Loucy (cell line): ENCODE measurements at regions not wholly inside any gene's neighbourhood (a gene's known extent, or its start where the extent isn't known, plus 50 kb on each side); places are given as distances from the start of the nearest gene placed in this dataset.
"Not testable (repeated sequence)": the region's sequence is repeated elsewhere in the genome, so short reads cannot be mapped to it uniquely, and the experiment has no call there.

Experiments used
- H2AFZ ChIP-seq: fragments of 200-600 bp; sonication (generic); 2 replicates; pipeline ENCODE4 v1.6.0; 2016; ENCODE audit warnings: antibody characterized with exemption, mild to moderate bottlenecking, low read length, moderate library complexity
- H3F3A ChIP-seq: fragments of 200-600 bp; 2 replicates; pipeline ENCODE4 v1.6.0; 2016; ENCODE audit warnings: antibody characterized with exemption, low read depth, mild to moderate bottlenecking
- H3K27me3 ChIP-seq: fragments of 200-600 bp; sonication (generic); 2 replicates; pipeline ENCODE4 v1.6.1; 2014; ENCODE audit warnings: low read length, mild to moderate bottlenecking; ENCODE audit not compliant: insufficient read depth, poor library complexity, severe bottlenecking
- H3K36me3 ChIP-seq: fragments of 200-600 bp; sonication (generic); 2 replicates; pipeline ENCODE4 v1.6.1; 2016; ENCODE audit warnings: low read length; ENCODE audit not compliant: insufficient read depth
- H3K4me1 ChIP-seq: fragments of 200-600 bp; sonication (generic); 2 replicates; pipeline ENCODE4 v1.5.1; 2014; ENCODE audit warnings: low read length, mild to moderate bottlenecking; ENCODE audit not compliant: insufficient read depth, poor library complexity, severe bottlenecking
- H3K4me2 ChIP-seq: fragments of 200-600 bp; sonication (generic); 2 replicates; pipeline ENCODE4 v1.6.0; 2014; ENCODE audit warnings: antibody characterized with exemption, low read length, low read depth, mild to moderate bottlenecking; ENCODE audit not compliant: poor library complexity, severe bottlenecking
- H3K4me3 ChIP-seq: fragments of 200-600 bp; sonication (generic); 2 replicates; pipeline ENCODE4 v1.5.1; 2014; ENCODE audit warnings: low read length, mild to moderate bottlenecking, mixed read lengths; ENCODE audit not compliant: poor library complexity, severe bottlenecking
- H3K79me2 ChIP-seq: fragments of 200-600 bp; sonication (generic); 2 replicates; pipeline ENCODE4 v1.6.1; 2014; ENCODE audit warnings: low read length; ENCODE audit not compliant: insufficient read depth
- H3K9ac ChIP-seq: fragments of 200-600 bp; sonication (generic); 2 replicates; pipeline ENCODE4 v1.6.0; 2014; ENCODE audit warnings: mild to moderate bottlenecking, low read depth, low read length, moderate library complexity; ENCODE audit not compliant: poor library complexity, severe bottlenecking
- H3K9me2 ChIP-seq: fragments of 200-600 bp; sonication (generic); replicated peaks from 2 replicates; pipeline ENCODE4 v1.6.1; 2016; ENCODE audit warnings: low read depth, low read length, mixed read lengths
- H3K9me3 ChIP-seq: fragments of 200-600 bp; sonication (generic); 2 replicates; pipeline ENCODE4 v1.6.1; 2014; ENCODE audit warnings: mild to moderate bottlenecking, antibody characterized with exemption, low read length, low read depth; ENCODE audit not compliant: insufficient read depth
- H4K20me1 ChIP-seq: fragments of 200-600 bp; sonication (generic); 2 replicates; pipeline ENCODE4 v1.6.0; 2014; ENCODE audit warnings: antibody characterized with exemption, low read length, mild to moderate bottlenecking; ENCODE audit not compliant: insufficient read depth, poor library complexity, severe bottlenecking
- CTCF ChIP-seq: fragments of 200-600 bp; sonication (generic); conservative IDR thresholded peaks from 2 replicates; pipeline ENCODE4 v1.5.1; 2014; ENCODE audit warnings: mild to moderate bottlenecking, antibody characterized with exemption, low read length
- EZH2phosphoT487 ChIP-seq: fragments of 200-600 bp; IDR thresholded peaks from 2 replicates; pipeline ENCODE4 v1.6.1; 2018; ENCODE audit warnings: antibody characterized with exemption, mild to moderate bottlenecking, moderate library complexity, borderline replicate concordance

- Histone ChIP-seq H3K27me3 (peaks cover 23% of the 10 kb centered on the region), H3K9me2 (no peaks in the 10 kb centered on the region), H2AFZ (no peak overlapping the region), H4K20me1 (no peaks in the 10 kb centered on the region), H3K9ac (no peak overlapping the region), H3K79me2 (no peaks in the 10 kb centered on the region), H3K36me3 (no peaks in the 10 kb centered on the region), H3K4me3 (no peak overlapping the region), H3K9me3 (no peaks in the 10 kb centered on the region), H3F3A (peaks cover 3% of the 10 kb centered on the region; the same call in 1 of the 2 replicates), H3K4me1 (peaks cover 17% of the 10 kb centered on the region), H3K4me2 (no peak overlapping the region)
- TF ChIP-seq EZH2phosphoT487, result no peak
- no peak for TF ChIP-seq CTCF
These were observed 87.3 kb downstream of the RTL3 start for GRCh38 chrX:78571849-78572248.

GRCh38 chrX:78555401-78555980 lies 103.6 kb downstream of the RTL3 start:
- Histone ChIP-seq H3F3A (no peaks in the 10 kb centered on the region), H3K9ac (no peak overlapping the region), H3K9me2 (no peaks in the 10 kb centered on the region), H3K9me3 (no peaks in the 10 kb centered on the region), H3K79me2 (no peaks in the 10 kb centered on the region), H3K4me3 (no peak overlapping the region), H3K27me3 (no peaks in the 10 kb centered on the region), H3K4me1 (peaks cover 4% of the 10 kb centered on the region), H3K36me3 (no peaks in the 10 kb centered on the region), H2AFZ (no peak overlapping the region), H4K20me1 (no peaks in the 10 kb centered on the region), H3K4me2 (no peak overlapping the region)
- TF ChIP-seq EZH2phosphoT487, result no peak
- TF ChIP-seq CTCF, result peak; percentile 55

- H3K9me2 ChIP-seq, H3F3A ChIP-seq, H3K9ac ChIP-seq, H3K4me3 ChIP-seq, H3K27me3 ChIP-seq, H3K79me2 ChIP-seq, H3K4me1 ChIP-seq, H3K9me3 ChIP-seq, H3K4me2 ChIP-seq, H2AFZ ChIP-seq, H4K20me1 ChIP-seq, H3K36me3 ChIP-seq: not testable (repeated sequence)
These were observed 106.5 kb downstream of the RTL3 start for GRCh38 chrX:78552628-78553027.

GRCh38 chrX:78548012-78548411 lies 111.1 kb downstream of the RTL3 start:
- Histone ChIP-seq H3F3A (no peaks in the 10 kb centered on the region), H3K27me3 (no peaks in the 10 kb centered on the region), H3K36me3 (no peaks in the 10 kb centered on the region), H3K9ac (no peak overlapping the region), H3K79me2 (no peaks in the 10 kb centered on the region), H3K4me1 (no peaks in the 10 kb centered on the region), H4K20me1 (no peaks in the 10 kb centered on the region), H3K9me2 (no peaks in the 10 kb centered on the region), H2AFZ (no peak overlapping the region), H3K9me3 (0 out of 2 replicates have a peak, but pooled peaks cover 6% of the 10 kb centered on the region), H3K4me3 (no peak overlapping the region), H3K4me2 (no peak overlapping the region)
- TF ChIP-seq CTCF, result no peak
- TF ChIP-seq EZH2phosphoT487, result no peak
